Suprapubic skin (tissue), 4 donors: ENCODE measurements at regions not wholly inside any gene's neighbourhood (a gene's known extent, or its start where the extent isn't known, plus 50 kb on each side); places are given as distances from the start of the nearest gene placed in this dataset.
A peak's percentile ranks its signal among the peaks of the same experiment; 100 is the strongest.

Source experiments
- DNase-seq, 2 donors: peaks; one replicate each; pipeline ENCODE4 v3.0.0-alpha.2; 2019; ENCODE audit warnings: low spot score in 2 of 2
- H3K27ac ChIP-seq: fragments of 200-600 bp; sonication (generic); one replicate; pipeline ENCODE4 v1.5.1; 2019
- H3K27me3 ChIP-seq: fragments of 200-600 bp; sonication (generic); one replicate; pipeline ENCODE4 v1.5.1; 2019
- H3K36me3 ChIP-seq: fragments of 200-600 bp; sonication (generic); one replicate; pipeline ENCODE4 v1.5.1; 2019
- H3K4me1 ChIP-seq: fragments of 200-600 bp; sonication (generic); one replicate; pipeline ENCODE4 v1.5.1; 2019
- H3K4me3 ChIP-seq: fragments of 200-600 bp; sonication (generic); one replicate; pipeline ENCODE4 v1.5.1; 2019; ENCODE audit warnings: mild to moderate bottlenecking
- H3K9me3 ChIP-seq: fragments of 200-600 bp; sonication (generic); one replicate; pipeline ENCODE4 v1.5.1; 2019
- CTCF ChIP-seq, 2 donors: fragments of 200-600 bp in 1 of 2; fragments of 450-650 bp in 1 of 2; sonication (generic) in 1 of 2; IDR thresholded peaks; one replicate each; pipeline ENCODE4 v1.5.1; 2016 to 2019; ENCODE audit warnings: antibody characterized with exemption in 2 of 2, mild to moderate bottlenecking in 1 of 2, moderate library complexity in 1 of 2
- EP300 ChIP-seq: sonication (generic); formaldehyde crosslinking; IDR thresholded peaks from one replicate; pipeline ENCODE4 v1.6.1; 2017; ENCODE audit warnings: antibody characterized with exemption
- POLR2A ChIP-seq, 2 donors: fragments of 450-650 bp; IDR thresholded peaks; one replicate each; pipeline ENCODE4 v1.6.1; 2017; ENCODE audit warnings: antibody characterized with exemption in 2 of 2, mild to moderate bottlenecking in 2 of 2, moderate library complexity in 2 of 2
- POLR2AphosphoS5 ChIP-seq, 3 donors: sonication (generic); formaldehyde crosslinking; IDR thresholded peaks; one replicate each; pipeline ENCODE4 v1.6.1; 2017; ENCODE audit warnings: antibody characterized with exemption in 3 of 3
- WGBS: methylation state at CpG from one replicate; pipeline ENCODE4 v1.1.5; 2018; 5-methylcytosine and 5-hydroxymethylcytosine counted together

GRCh38 chr2:180370511-180371205 is 363.6 kb upstream of the CWC22 start:
- no peaks in the 10 kb centered on the region for H3K36me3 ChIP-seq
- TF ChIP-seq CTCF (IDR thresholded peaks at IDR 0.05) (no peak), EP300 (no peak), POLR2A (IDR thresholded peaks at IDR 0.05) (no peak), POLR2AphosphoS5 (IDR thresholded peaks at IDR 0.05) (no peak)
- WGBS, result 36% methylated on average over 2 of the region's 2 CpGs

DNA sequence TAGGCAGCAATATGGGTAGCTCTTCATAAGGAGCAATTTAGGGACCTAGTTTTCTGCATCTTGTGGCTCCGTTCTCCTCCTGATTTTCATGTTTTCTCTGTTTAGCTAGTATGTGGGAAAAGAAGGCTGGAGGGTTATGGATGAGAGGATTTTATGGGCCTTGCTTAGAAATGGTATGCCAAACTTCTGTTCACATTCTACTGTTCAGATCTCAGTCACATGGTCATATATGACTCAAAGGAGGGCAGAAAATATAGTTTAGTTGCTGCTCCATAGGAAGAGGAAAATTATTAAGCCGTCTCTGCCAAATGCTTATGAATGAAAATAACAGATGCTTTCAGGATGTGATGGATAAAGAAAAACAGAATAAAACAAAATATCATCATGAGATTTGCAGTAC is 361.8 kb upstream of the CWC22 start:
- peaks cover 14% of the 10 kb centered on the region for H3K4me1 ChIP-seq
- no peak overlapping the region for H3K4me3 ChIP-seq
- no peaks in the 10 kb centered on the region for H3K36me3 ChIP-seq
- TF ChIP-seq CTCF (IDR thresholded peaks at IDR 0.05), result no peak
- TF ChIP-seq POLR2A (IDR thresholded peaks at IDR 0.05), result no peak
- TF ChIP-seq POLR2AphosphoS5 (IDR thresholded peaks at IDR 0.05), result no peak
- no peak for TF ChIP-seq EP300
- 45% methylated on average over 2 of the region's 2 CpGs for WGBS
- no peak overlapping the region for H3K27ac ChIP-seq
- H3K9me3 ChIP-seq, result no peaks in the 10 kb centered on the region
- no peak for DNase-seq
- no peaks in the 10 kb centered on the region for H3K27me3 ChIP-seq

More at GRCh38 chr2:180370511-180371205, 363.6 kb upstream of the CWC22 start:
- Histone ChIP-seq H3K27me3 (no peaks in the 10 kb centered on the region), H3K9me3 (no peaks in the 10 kb centered on the region), H3K4me1 (peaks cover 14% of the 10 kb centered on the region), H3K27ac (no peak overlapping the region), H3K4me3 (no peak overlapping the region)
- DNase-seq, result no peak

DNA sequence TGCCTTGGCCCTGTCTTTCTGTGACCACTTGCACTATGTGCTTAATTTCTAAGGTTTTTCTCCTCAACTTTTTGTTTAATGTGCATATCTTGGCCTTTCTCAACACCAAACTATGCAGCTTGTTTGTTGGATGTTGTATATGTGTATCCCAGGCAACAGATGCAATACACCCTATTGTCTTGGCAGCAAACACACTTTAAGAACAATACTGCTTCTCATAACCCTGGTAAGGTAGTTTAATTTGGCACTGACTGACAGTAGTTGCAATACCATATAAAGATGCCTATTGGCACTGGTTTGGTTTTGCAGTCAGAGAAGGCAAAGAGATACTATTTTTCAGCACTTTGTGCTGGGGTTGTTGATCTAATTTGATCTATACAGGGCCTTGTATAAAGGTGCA is 360.7 kb upstream of the CWC22 start:
- TF ChIP-seq CTCF (IDR thresholded peaks at IDR 0.05) (no peak), EP300 (no peak), POLR2A (IDR thresholded peaks at IDR 0.05) (no peak), POLR2AphosphoS5 (IDR thresholded peaks at IDR 0.05) (no peak)
- no peak for DNase-seq
- Histone ChIP-seq H3K4me1 (peaks cover 14% of the 10 kb centered on the region), H3K9me3 (no peaks in the 10 kb centered on the region), H3K36me3 (no peaks in the 10 kb centered on the region), H3K27ac (peak overlapping the region; percentile 27), H3K4me3 (no peak overlapping the region), H3K27me3 (no peaks in the 10 kb centered on the region)

DNA sequence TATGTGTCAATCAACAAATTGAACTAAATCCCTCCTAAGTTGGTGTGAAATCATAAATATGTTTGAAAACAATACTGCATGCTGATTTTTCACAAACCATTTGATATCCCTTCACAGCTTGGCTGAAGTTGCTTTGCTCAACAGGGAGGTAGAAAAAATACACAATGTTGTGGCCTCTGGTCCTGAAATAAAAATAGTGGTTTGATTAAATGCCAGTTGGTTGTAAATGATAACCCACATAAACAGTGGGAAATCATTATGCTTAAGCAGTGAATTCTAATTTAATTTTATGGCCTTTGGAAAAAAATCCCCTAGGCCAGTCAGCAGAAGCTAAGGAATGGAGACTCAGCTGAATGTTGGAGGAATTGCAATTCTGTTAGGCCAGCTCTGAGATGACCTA is 359.4 kb upstream of the CWC22 start:
- no peak overlapping the region for H3K27ac ChIP-seq
- H3K4me1 ChIP-seq, result peaks cover 14% of the 10 kb centered on the region
- no peaks in the 10 kb centered on the region for H3K27me3 ChIP-seq
- TF ChIP-seq POLR2AphosphoS5 (IDR thresholded peaks at IDR 0.05) (no peak), POLR2A (IDR thresholded peaks at IDR 0.05) (no peak), CTCF (IDR thresholded peaks at IDR 0.05) (no peak), EP300 (no peak)
- H3K4me3 ChIP-seq, result no peak overlapping the region
- no peaks in the 10 kb centered on the region for H3K9me3 ChIP-seq
- no peaks in the 10 kb centered on the region for H3K36me3 ChIP-seq
- no peak for DNase-seq

- no peaks in the 10 kb centered on the region for H3K9me3 ChIP-seq
- H3K4me1 ChIP-seq, result peaks cover 14% of the 10 kb centered on the region
- no peak for TF ChIP-seq CTCF (IDR thresholded peaks at IDR 0.05)
- TF ChIP-seq POLR2A (IDR thresholded peaks at IDR 0.05), result no peak
- no peak for TF ChIP-seq POLR2AphosphoS5 (IDR thresholded peaks at IDR 0.05)
- TF ChIP-seq EP300, result no peak
- 96% methylated on average over 2 of the region's 2 CpGs for WGBS
- no peak for DNase-seq
- no peak overlapping the region for H3K4me3 ChIP-seq
- H3K27ac ChIP-seq, result no peak overlapping the region
- H3K27me3 ChIP-seq, result no peaks in the 10 kb centered on the region
- no peaks in the 10 kb centered on the region for H3K36me3 ChIP-seq
These were observed 357.6 kb upstream of the CWC22 start for GRCh38 chr2:180364719-180365118.
